KMS-11 (cell line): ENCODE measurements at regions not wholly inside any gene's neighbourhood (a gene's known extent, or its start where the extent isn't known, plus 50 kb on each side); places are given as distances from the start of the nearest gene placed in this dataset.
"Not testable (repeated sequence)": the region's sequence is repeated elsewhere in the genome, so short reads cannot be mapped to it uniquely, and the experiment has no call there.

Experiments used
- H2AFZ ChIP-seq: fragments of 200-600 bp; sonication (generic); 2 replicates; pipeline ENCODE4 v1.6.1; 2016; ENCODE audit warnings: antibody characterized with exemption, mixed run types, low read depth
- H3K27ac ChIP-seq: fragments of 200-600 bp; sonication (generic); 2 replicates; pipeline ENCODE4 v1.6.1; 2016; ENCODE audit warnings: mild to moderate bottlenecking, mixed run types
- H3K27me3 ChIP-seq: fragments of 200-600 bp; sonication (generic); 2 replicates; pipeline ENCODE4 v1.6.1; 2017; ENCODE audit warnings: mild to moderate bottlenecking, low read depth, mixed run types, moderate library complexity; ENCODE audit not compliant: insufficient read depth
- H3K36me3 ChIP-seq: fragments of 200-600 bp; sonication (generic); 2 replicates; pipeline ENCODE4 v1.6.1; 2017; ENCODE audit warnings: mild to moderate bottlenecking, mixed run types; ENCODE audit not compliant: insufficient read depth
- H3K4me1 ChIP-seq: fragments of 200-600 bp; sonication (generic); 2 replicates; pipeline ENCODE4 v1.6.1; 2016; ENCODE audit warnings: mild to moderate bottlenecking, low read depth, mixed run types; ENCODE audit not compliant: poor library complexity, severe bottlenecking
- H3K4me2 ChIP-seq: fragments of 200-600 bp; sonication (generic); 2 replicates; pipeline ENCODE4 v1.7.0; 2016; ENCODE audit warnings: mild to moderate bottlenecking, mixed run types
- H3K4me3 ChIP-seq: fragments of 200-600 bp; sonication (generic); IDR thresholded peaks from 2 replicates; pipeline ENCODE4 v1.6.1; 2017; ENCODE audit warnings: low read depth, low read length, mixed read lengths; ENCODE audit not compliant: insufficient read depth
- H3K79me2 ChIP-seq: fragments of 200-600 bp; sonication (generic); 2 replicates; pipeline ENCODE4 v1.6.1; 2016; ENCODE audit warnings: low read depth, mixed run types; ENCODE audit not compliant: insufficient read depth
- H3K9ac ChIP-seq: fragments of 200-600 bp; sonication (generic); 2 replicates; pipeline ENCODE4 v1.6.1; 2016; ENCODE audit warnings: mild to moderate bottlenecking, mixed run types
- H4K20me1 ChIP-seq: fragments of 200-600 bp; sonication (generic); 2 replicates; pipeline ENCODE4 v1.6.1; 2016; ENCODE audit warnings: mild to moderate bottlenecking, mixed run types; ENCODE audit not compliant: insufficient read depth
- CTCF ChIP-seq: fragments of 200-600 bp; sonication (generic); conservative IDR thresholded peaks from 2 replicates; pipeline ENCODE4 v1.6.1; 2017; ENCODE audit warnings: low read depth, mild to moderate bottlenecking, antibody characterized with exemption, low read length, moderate library complexity, mixed read lengths

- no peaks in the 10 kb centered on the region for H4K20me1 ChIP-seq
- peak overlapping the region; percentile 29; the same call in 1 of the 2 replicates for H3K4me2 ChIP-seq
- H3K4me1 ChIP-seq: peaks cover 20% of the 10 kb centered on the region
- H3K4me3 ChIP-seq: no peak overlapping the region
- no peak overlapping the region for H3K27ac ChIP-seq
- no peak for TF ChIP-seq CTCF
- H3K79me2 ChIP-seq: no peaks in the 10 kb centered on the region
- no peak overlapping the region for H2AFZ ChIP-seq
- H3K36me3 ChIP-seq: no peaks in the 10 kb centered on the region
- no peak overlapping the region for H3K9ac ChIP-seq
- no peaks in the 10 kb centered on the region for H3K27me3 ChIP-seq
Measured at GRCh38 chrX:53767544-53767943, 81.0 kb upstream of the HUWE1 start.

- not testable (repeated sequence) for H3K27ac ChIP-seq, H3K79me2 ChIP-seq, H3K4me3 ChIP-seq, H3K36me3 ChIP-seq, H3K27me3 ChIP-seq, H2AFZ ChIP-seq, H3K4me1 ChIP-seq, H3K9ac ChIP-seq, H4K20me1 ChIP-seq, H3K4me2 ChIP-seq
Measured at GRCh38 chrX:53757181-53757580, 70.7 kb upstream of the HUWE1 start.

- H3K27ac ChIP-seq: no peak overlapping the region
- no peaks in the 10 kb centered on the region for H3K36me3 ChIP-seq
- no peak overlapping the region for H3K9ac ChIP-seq
- no peaks in the 10 kb centered on the region for H4K20me1 ChIP-seq
- H3K27me3 ChIP-seq: no peaks in the 10 kb centered on the region
- H3K4me3 ChIP-seq: no peak overlapping the region
- no peak overlapping the region for H3K4me2 ChIP-seq
- no peaks in the 10 kb centered on the region for H3K79me2 ChIP-seq
- TF ChIP-seq CTCF: no peak
- H2AFZ ChIP-seq: no peak overlapping the region
- H3K4me1 ChIP-seq: no peaks in the 10 kb centered on the region
Measured at GRCh38 chrX:53746718-53747117, 60.2 kb upstream of the HUWE1 start.

- H3K4me2 ChIP-seq: no peak overlapping the region
- TF ChIP-seq CTCF: no peak
Measured at GRCh38 chrX:53743244-53743643, 56.7 kb upstream of the HUWE1 start.

GRCh38 chrX:53738370-53738906 is 51.9 kb upstream of the HUWE1 start:
- Histone ChIP-seq H3K79me2 (no peaks in the 10 kb centered on the region), H3K27me3 (no peaks in the 10 kb centered on the region), H3K4me3 (no peak overlapping the region), H3K4me2 (no peak overlapping the region), H3K36me3 (no peaks in the 10 kb centered on the region), H3K4me1 (no peaks in the 10 kb centered on the region), H4K20me1 (no peaks in the 10 kb centered on the region), H3K9ac (no peak overlapping the region), H3K27ac (no peak overlapping the region), H2AFZ (no peak overlapping the region)
- TF ChIP-seq CTCF: no peak

More at GRCh38 chrX:53743244-53743643, 56.7 kb upstream of the HUWE1 start:
- no peaks in the 10 kb centered on the region for H3K79me2 ChIP-seq
- H3K27me3 ChIP-seq: no peaks in the 10 kb centered on the region
- no peaks in the 10 kb centered on the region for H3K36me3 ChIP-seq
- H3K4me3 ChIP-seq: no peak overlapping the region
- H2AFZ ChIP-seq: no peak overlapping the region
- H4K20me1 ChIP-seq: no peaks in the 10 kb centered on the region
- no peak overlapping the region for H3K9ac ChIP-seq
- H3K4me1 ChIP-seq: no peaks in the 10 kb centered on the region
- H3K27ac ChIP-seq: no peak overlapping the region
